ENCODE measurements at regions not wholly inside any gene's neighbourhood (a gene's known extent, or its start where the extent isn't known, plus 50 kb on each side); places are given as distances from the start of the nearest gene placed in this dataset.

GRCh38 chr7:25853314-25853713 lies 298.7 kb upstream of the NFE2L3 start:
- TF ChIP-seq CTCF (conservative IDR thresholded peaks at IDR 0.05; ENCODE audit: low read depth, low read length), result no peak
- TF ChIP-seq EZH2 (IDR thresholded peaks at IDR 0.05; ENCODE audit: borderline replicate concordance, low read depth, low read length, poor library complexity, severe bottlenecking), result no peak
